ENCODE measurements at regions not wholly inside any gene's neighbourhood (a gene's known extent, or its start where the extent isn't known, plus 50 kb on each side); places are given as distances from the start of the nearest gene placed in this dataset.

- intact Hi-C loops (cut with micrococcal nuclease), result no loop called here
- Histone ChIP-seq H3K18ac (ENCODE audit: low read depth, low read length) (no peak overlapping the region), H2BK20ac (ENCODE audit: low read depth, low read length) (no peak overlapping the region), H3K4me1 (ENCODE audit: control insufficient read depth, insufficient read depth, low read length) (no peaks in the 10 kb centered on the region), H4K20me1 (ENCODE audit: insufficient read depth, low read length) (no peaks in the 10 kb centered on the region), H3K4me3 (ENCODE audit: insufficient read depth, low read depth, low read length) (no peak overlapping the region), H3K27ac (ENCODE audit: insufficient read depth, low read length) (no peak overlapping the region), H3K9me3 (ENCODE audit: control insufficient read depth, insufficient read depth, low read length) (no peaks in the 10 kb centered on the region), H3K9me1 (ENCODE audit: insufficient read depth, low read length) (no peaks in the 10 kb centered on the region), H2AK5ac (ENCODE audit: low read depth, low read length) (no peak overlapping the region), H3K4ac (ENCODE audit: low read depth, low read length) (no peak overlapping the region), H4K91ac (ENCODE audit: insufficient read depth, low read depth, low read length) (no peak overlapping the region), H2BK120ac (ENCODE audit: low read depth, low read length) (no peak overlapping the region), H2AFZ (replicated peaks; ENCODE audit: low read length, poor library complexity) (no peak overlapping the region), H3K4me2 (ENCODE audit: low read depth, low read length) (no peak overlapping the region), H3K56ac (ENCODE audit: extremely low read depth, insufficient read depth, low read length) (no peak overlapping the region), H2AK9ac (replicated peaks; ENCODE audit: low read depth, low read length, poor library complexity) (no peak overlapping the region), H4K5ac (ENCODE audit: low read depth, low read length) (no peak overlapping the region), H2BK5ac (ENCODE audit: low read depth, low read length, poor library complexity, severe bottlenecking) (no peak overlapping the region), H3K23ac (ENCODE audit: low read depth, low read length) (no peak overlapping the region), H4K8ac (ENCODE audit: low read depth in 2 of 2, low read length in 2 of 2) (no peak overlapping the region), H3K79me1 (ENCODE audit: low read depth in 1 of 2, low read length in 2 of 2) (no peaks in the 10 kb centered on the region), H3K14ac (replicated peaks; ENCODE audit: low read depth, low read length) (no peak overlapping the region), H3K27me3 (ENCODE audit: control insufficient read depth, insufficient read depth, low read length) (no peaks in the 10 kb centered on the region), H3K36me3 (ENCODE audit: control insufficient read depth, insufficient read depth, low read length) (no peaks in the 10 kb centered on the region), H3K9ac (ENCODE audit: low read depth, low read length) (no peak overlapping the region), H2BK15ac (ENCODE audit: low read depth, low read length) (no peak overlapping the region)
- ATAC-seq (ENCODE audit: low read depth) (no peak), DNase-seq (no peak)
- in situ Hi-C loops (cut with MboI; ENCODE audit: low sequenced_read_pairs), result no loop called here
- TF ChIP-seq POLR2A (IDR thresholded peaks at IDR 0.05; ENCODE audit: low read depth, low read length), result no peak
- no peak for TF ChIP-seq MAFK (IDR thresholded peaks at IDR 0.05; ENCODE audit: low read depth, low read length)
- no peak for TF ChIP-seq CTCF (conservative IDR thresholded peaks at IDR 0.05; ENCODE audit: low read depth, low read length)
- no peak for TF ChIP-seq FOS (IDR thresholded peaks at IDR 0.05; ENCODE audit: low read depth, low read length)
- no peak for TF ChIP-seq MXI1 (IDR thresholded peaks at IDR 0.05; ENCODE audit: borderline replicate concordance, low read depth, low read length)
- TF ChIP-seq RFX5 (IDR thresholded peaks at IDR 0.05; ENCODE audit: low read depth, low read length), result no peak
- TF ChIP-seq CHD1 (IDR thresholded peaks at IDR 0.05; ENCODE audit: low read depth, low read length), result no peak
- TF ChIP-seq ELK1 (IDR thresholded peaks at IDR 0.05; ENCODE audit: borderline replicate concordance, low read depth, low read length), result no peak
- TF ChIP-seq CEBPB (IDR thresholded peaks at IDR 0.05; ENCODE audit: low read depth, low read length), result no peak
- no peak for TF ChIP-seq MAZ (IDR thresholded peaks at IDR 0.05; ENCODE audit: borderline replicate concordance, low read depth, low read length)
- TF ChIP-seq SMC3 (IDR thresholded peaks at IDR 0.05; ENCODE audit: low read depth, low read length), result no peak
- no peak for TF ChIP-seq USF2 (IDR thresholded peaks at IDR 0.05; ENCODE audit: low read depth, low read length)
- no peak for TF ChIP-seq NFE2L2 (IDR thresholded peaks at IDR 0.05; ENCODE audit: low read depth, low read length)
- TF ChIP-seq RAD21 (IDR thresholded peaks at IDR 0.05; ENCODE audit: low read length), result no peak
- TF ChIP-seq BHLHE40 (IDR thresholded peaks at IDR 0.05; ENCODE audit: low read depth, low read length), result no peak
- no peak for TF ChIP-seq RCOR1 (IDR thresholded peaks at IDR 0.05; ENCODE audit: insufficient replicate concordance, low read length)
- dilution Hi-C loops (cut with HindIII; ENCODE audit: low sequenced_read_pairs, unreplicated experiment), result no loop called here
- no CpG with 5 or more reads among the region's 6 CpGs for WGBS, 2 experiments (ENCODE audit: extremely low coverage in 2 of 2, insufficient read length in 1 of 2)
- CTCF ChIA-PET, result no interaction called here
- BruUV-seq (replicated peaks), result no TSS peak
- POLR2A ChIA-PET (ENCODE audit: unreplicated experiment), result no interaction called here
Measured at GRCh38 chr2:166612214-166612613, 118.2 kb upstream of the SCN7A start.
